ENCODE measurements at regions not wholly inside any gene's neighbourhood (a gene's known extent, or its start where the extent isn't known, plus 50 kb on each side); places are given as distances from the start of the nearest gene placed in this dataset.
"Not testable (repeated sequence)": the region's sequence is repeated elsewhere in the genome, so short reads cannot be mapped to it uniquely, and the experiment has no call there.

- no peak for DNase-seq
Measured at GRCh38 chr5:89055695-89056085, 172.7 kb upstream of the MEF2C start.

DNA sequence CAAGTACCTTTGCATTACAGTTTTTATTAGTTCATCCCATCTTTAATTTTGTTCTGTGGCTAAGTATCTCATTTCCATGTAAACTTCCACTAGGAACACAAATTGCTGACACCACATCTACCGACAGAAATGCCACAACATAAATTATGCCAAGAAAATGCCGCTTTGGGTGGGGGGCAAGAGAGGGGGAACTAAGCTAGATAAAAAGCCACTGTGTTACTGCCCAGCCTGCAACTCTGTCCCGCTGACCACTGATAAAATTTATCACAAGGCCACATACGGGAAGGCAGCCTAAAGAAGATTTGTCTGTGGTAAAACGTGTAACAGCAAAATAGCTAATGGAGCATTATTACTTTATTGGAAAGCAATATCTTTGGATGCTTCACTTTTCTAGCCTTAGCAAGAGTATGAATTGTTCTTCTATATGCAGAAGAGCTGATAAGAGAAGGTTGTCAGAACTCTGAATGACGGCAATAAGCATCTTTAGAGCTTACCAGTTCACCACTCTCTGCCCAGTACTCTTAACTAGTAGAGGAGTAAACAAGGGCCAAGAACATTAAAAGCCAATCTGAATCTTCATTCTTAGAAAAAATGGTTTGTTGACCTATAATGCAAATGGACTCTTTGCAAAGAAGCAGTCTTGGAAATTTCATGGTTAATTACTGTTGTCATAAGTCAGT, 172.2 kb upstream of the MEF2C start:
- DNase-seq, result no peak

GRCh38 chr5:89053547-89053946, 170.6 kb upstream of the MEF2C start:
- DNase-seq, result no peak

- not testable (repeated sequence) for DNase-seq
Measured at GRCh38 chr5:89050062-89050461, 167.1 kb upstream of the MEF2C start.

- DNase-seq, result peak; percentile 8
Measured at GRCh38 chr5:89047571-89047970, 164.6 kb upstream of the MEF2C start.

GRCh38 chr5:89045216-89045615, 162.2 kb upstream of the MEF2C start:
- DNase-seq, result no peak

GRCh38 chr5:89044674-89045200, 161.8 kb upstream of the MEF2C start:
- DNase-seq, result no peak

GRCh38 chr5:89043676-89044075, 160.7 kb upstream of the MEF2C start:
- DNase-seq, result no peak

DNA sequence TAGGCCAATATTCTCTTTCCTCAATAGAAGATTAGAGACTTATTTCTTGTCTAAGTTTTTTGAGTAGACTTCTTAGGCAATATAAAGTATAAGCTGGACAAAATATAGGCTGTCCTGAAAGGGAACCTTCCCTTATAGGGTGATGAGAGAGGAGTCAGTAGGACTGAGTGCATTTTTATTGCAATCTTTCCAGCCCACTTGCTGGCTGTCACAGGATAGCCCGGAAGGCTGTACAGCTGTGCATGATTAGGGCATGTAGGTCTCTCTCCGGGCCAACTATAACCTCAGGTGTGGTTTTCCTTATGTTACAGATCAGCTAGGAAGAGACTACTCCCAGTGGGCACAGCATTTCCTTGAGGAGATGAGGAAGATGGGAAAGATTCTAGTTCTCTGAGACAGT, 159.8 kb upstream of the MEF2C start:
- DNase-seq, result no peak

DNA sequence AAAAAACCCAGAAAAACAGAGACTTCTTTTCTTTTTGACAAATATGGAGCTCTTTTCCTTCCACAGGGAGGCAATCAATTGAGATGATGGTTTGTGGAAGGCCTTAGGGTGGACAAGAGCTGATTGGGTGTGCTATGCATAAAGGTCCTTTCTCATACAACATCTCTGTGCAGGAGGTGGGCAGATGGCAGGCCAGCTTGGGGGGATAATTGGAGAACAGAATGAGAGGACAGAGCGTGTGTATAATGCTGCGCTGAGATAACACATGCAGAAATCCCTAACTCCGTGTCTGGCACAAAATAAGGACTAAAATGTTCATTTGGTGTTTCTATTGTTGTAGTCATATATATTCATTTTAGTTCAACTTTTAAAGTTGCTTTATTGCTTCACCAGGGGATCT, 159.0 kb upstream of the MEF2C start:
- DNase-seq, result no peak

- no peak for DNase-seq
Measured at GRCh38 chr5:89041249-89041779, 158.3 kb upstream of the MEF2C start.

DNA sequence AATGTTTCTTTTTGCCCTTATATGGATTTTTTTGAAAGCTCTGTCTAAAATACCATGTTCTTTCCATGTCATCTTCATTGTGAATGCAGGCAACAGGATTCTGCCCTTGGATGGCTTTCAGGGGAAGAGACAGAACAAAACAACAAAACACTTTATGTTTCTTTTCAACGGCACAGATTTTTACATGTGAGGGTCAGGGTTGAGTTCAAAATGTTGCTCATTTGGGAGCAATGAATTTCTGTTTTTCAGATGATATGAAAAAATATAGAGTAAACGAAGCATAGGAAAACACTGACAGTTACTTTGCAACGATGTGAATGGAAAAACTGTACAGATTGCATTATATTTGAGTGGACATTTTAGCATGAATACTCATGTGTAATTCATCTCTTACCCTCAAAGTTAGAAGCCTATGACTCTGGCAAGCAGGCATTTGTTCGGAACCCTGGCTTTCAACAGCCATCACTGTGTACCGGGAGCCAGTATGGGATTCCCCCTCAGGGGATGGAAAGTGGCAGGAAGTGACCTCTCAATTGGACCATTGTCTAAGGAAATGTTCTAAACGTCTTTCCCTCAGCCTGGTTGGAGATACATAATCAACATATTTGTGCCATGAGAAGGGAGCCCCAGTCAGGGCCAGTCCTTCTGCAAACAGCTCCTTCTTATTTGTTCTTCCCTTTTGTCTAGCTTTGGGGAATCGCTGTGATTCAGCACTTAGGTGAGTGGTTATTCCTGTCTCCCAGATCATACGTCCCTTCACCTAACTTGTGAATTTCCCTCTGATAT, 153.9 kb upstream of the MEF2C start:
- DNase-seq, result peak; percentile 65

- no peak for DNase-seq
Measured at GRCh38 chr5:89036166-89036565, 153.2 kb upstream of the MEF2C start.

DNA sequence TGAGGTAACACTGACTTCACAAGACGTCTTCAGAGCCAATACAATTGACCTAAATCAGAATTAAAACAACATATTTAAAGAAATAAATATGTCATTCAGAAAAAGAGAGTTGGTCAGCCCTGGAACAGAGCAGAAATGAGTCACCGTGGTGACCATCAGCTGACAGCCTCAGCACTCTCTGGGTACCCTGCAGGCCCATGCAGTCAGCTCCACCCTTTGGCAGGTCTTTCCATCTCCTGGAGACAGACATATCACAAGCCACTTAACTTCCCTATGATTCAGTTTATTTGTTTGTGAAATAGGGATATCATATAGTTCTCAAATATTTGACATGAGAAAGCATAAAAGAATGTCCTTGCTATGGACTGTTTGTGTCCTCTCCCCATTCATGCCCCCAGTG, 151.6 kb upstream of the MEF2C start:
- DNase-seq, result peak; percentile 30

- no peak for DNase-seq
Measured at GRCh38 chr5:89030798-89031197, 147.8 kb upstream of the MEF2C start.

DNA sequence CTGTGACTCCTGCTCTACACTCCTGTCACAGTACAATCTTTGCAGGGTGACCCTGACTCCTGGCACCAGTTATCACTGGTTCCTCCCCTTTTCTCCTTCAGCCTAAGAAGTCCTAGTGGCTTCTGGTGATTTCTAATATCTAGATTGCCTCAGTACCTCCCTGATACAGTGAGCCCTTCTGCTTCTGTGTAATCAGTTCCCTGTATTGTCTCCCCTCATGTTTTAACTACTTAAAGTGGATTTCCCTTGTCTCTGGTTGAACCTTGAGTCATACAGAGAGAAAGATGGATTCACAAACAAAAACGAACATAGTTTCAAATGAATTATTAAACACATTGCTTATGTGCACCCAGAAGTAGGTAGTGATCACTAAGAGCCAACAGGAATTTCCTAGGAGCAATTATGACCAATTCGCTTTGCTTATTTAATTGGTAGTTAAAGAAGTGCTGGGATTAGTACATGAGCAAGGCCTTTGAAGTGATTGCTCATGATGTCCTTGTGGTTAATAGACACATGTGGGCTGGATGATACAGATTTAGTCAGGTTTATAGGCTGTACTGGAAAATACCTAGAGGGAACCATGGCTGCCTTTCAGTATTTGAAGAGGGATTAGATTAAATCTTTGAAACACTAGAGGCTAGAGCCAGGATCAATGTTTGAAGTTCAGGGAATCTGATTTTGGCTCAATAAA, 145.8 kb upstream of the MEF2C start:
- DNase-seq, result peak; percentile 4

DNA sequence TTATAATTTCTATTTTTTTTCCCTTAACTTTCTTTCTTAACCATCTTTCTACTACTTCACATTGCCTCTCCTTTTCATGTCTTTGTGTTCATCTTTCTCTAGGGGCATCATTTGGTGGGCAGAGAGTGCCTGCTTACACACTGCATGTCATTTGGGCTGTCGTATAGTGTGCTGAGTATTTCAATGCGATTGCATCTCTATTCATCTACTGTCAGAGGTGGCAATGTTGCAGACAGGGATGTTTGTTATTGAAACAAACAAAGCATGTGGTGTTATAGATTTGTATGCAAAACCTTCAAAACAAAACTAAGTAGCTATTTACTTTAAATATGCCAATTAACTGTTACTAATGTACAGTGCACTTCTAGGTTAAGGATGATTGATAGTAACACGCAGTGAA, 141.1 kb upstream of the MEF2C start:
- DNase-seq, result no peak

GRCh38 chr5:89020926-89021610, 138.1 kb upstream of the MEF2C start:
- no peak for DNase-seq

DNA sequence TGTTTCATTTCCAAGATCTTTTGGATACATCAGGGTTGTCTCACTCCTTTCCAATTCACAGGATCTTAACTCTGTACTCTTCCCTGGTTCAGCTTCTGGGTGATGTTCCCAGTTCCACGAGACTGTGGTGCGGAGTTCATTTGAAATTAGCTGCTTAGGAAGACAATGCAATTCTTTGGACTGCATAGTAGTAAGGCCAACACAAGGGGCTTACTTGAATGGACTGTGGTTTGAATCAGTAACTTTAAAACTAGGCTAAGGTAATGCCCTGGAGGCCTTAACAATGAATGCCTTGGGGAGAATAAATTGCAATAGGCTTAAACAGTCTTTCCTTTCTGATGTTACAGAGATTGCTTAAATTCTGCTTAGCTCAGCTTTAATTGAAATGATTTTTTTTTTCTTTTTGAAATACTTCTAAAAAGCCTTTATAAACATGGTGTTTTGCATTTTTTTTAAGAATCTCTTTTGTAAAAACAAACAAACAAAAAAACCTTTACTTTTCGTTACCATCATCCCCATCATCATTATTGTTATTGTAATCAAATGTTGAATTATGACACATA, 133.8 kb upstream of the MEF2C start:
- DNase-seq, result no peak

- DNase-seq, result no peak
Measured at GRCh38 chr5:89015409-89015808, 132.4 kb upstream of the MEF2C start.

DNA sequence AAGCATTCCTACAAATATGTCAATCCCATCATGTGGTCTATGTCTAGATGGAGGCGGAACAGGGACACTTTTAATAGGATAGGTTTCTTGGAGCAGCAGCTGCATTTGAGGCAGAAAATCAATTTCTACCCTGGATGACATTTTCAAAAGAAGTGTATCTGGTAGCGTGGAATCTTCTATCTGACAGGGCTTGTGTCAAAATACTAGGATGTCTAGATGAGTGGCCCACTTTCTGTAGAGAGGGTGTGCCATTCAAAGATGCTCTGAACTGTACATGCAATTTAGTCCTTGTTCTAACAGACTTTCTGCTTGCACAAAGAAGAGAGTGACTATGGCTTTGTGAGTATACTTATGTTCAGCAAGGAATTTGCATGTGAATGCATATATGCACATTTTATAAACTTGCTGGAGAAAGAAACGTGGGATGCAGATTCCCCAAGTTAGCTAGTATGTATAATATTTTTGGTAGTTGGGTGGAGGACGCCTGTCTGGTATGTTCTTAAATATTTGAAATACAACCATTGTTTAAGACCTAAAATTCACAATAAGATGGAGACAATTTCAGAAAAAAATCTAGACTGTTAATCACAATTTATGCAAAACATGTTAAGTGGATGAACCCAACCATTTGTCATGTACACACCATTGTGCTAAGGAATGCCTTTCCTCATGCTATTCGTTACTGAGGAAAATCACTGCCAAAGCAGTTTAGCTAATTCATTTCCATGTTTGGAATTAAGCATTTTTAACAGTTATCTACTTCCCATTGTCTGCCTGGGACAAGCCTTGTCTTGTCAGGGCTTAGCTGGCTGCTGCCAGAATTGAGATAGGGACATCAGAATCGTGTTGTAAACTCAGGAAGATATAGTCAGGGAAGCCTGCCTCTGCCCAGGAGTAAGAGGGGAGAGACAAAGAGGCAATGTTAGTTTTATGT, 129.1 kb upstream of the MEF2C start:
- no peak for DNase-seq
